GM10266 (cell line): ENCODE measurements at regions not wholly inside any gene's neighbourhood (a gene's known extent, or its start where the extent isn't known, plus 50 kb on each side); places are given as distances from the start of the nearest gene placed in this dataset.

Source experiments
- DNase-seq: peaks from one replicate; pipeline ENCODE4 v3.0.0; 2012; ENCODE audit errors: extremely low spot score
- CTCF ChIP-seq: IDR thresholded peaks from 2 replicates; pipeline ENCODE4 v1.5.1; 2012; ENCODE audit warnings: mild to moderate bottlenecking, low read depth; ENCODE audit not compliant: control insufficient read depth, insufficient read depth; ENCODE audit errors: missing control alignments

DNA sequence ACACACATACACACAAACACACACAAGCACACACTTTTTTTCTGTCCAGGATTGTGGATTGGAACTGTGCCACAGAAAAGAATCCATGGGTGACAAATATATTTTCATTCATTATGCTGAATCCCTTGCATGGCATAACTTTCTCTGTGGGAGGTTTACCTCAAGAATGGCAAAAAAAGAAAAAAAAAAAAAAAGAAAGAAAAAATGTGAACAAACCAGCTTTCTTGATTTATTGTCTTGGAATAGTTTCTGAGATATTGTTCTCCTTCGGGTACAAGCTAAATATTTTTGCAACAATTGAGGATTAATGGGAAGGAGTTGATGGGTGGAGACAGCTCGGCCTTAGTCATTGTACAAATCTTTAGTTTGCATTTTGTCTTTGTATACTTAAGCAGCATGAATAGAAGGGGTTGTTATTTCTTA lies 153.1 kb downstream of the GMNC start:
- DNase-seq: no peak
- no peak for TF ChIP-seq CTCF
